Ovary (tissue), 7 donors: ENCODE measurements at regions not wholly inside any gene's neighbourhood (a gene's known extent, or its start where the extent isn't known, plus 50 kb on each side); places are given as distances from the start of the nearest gene placed in this dataset.

ENCODE experiments used
- DNase-seq, 5 donors: peaks; one replicate each; pipeline ENCODE4 v3.0.0-alpha.2; 2019 to 2020
- H3K27ac ChIP-seq, 2 donors: fragments of 200-600 bp; one replicate each; pipeline versions ENCODE4 v1.5.1 to v1.8.0; 2019 to 2022
- H3K27me3 ChIP-seq: fragments of 200-600 bp; one replicate; pipeline ENCODE4 v1.8.0; 2022
- H3K36me3 ChIP-seq: fragments of 200-600 bp; sonication (generic); one replicate; pipeline ENCODE4 v1.5.1; 2019
- H3K4me1 ChIP-seq: one replicate; pipeline ENCODE4 v1.8.1; 2013; ENCODE audit warnings: mild to moderate bottlenecking, moderate library complexity; ENCODE audit not compliant: insufficient read depth
- H3K4me3 ChIP-seq: fragments of 200-600 bp; sonication (generic); one replicate; pipeline ENCODE4 v1.5.1; 2017
- H3K9me3 ChIP-seq, 2 donors: fragments of 200-600 bp in 1 of 2; sonication (generic) in 1 of 2; one replicate each; pipeline versions ENCODE4 v1.5.1 to v1.8.1; 2013 to 2019; ENCODE audit warnings: mild to moderate bottlenecking in 1 of 2, moderate library complexity in 1 of 2
- EP300 ChIP-seq: sonication (generic); formaldehyde crosslinking; IDR thresholded peaks from one replicate; pipeline ENCODE4 v1.6.1; 2017; ENCODE audit warnings: antibody characterized with exemption
- POLR2A ChIP-seq: fragments of 450-650 bp; IDR thresholded peaks from one replicate; pipeline ENCODE4 v1.6.1; 2017; ENCODE audit warnings: antibody characterized with exemption, mild to moderate bottlenecking, moderate library complexity
- WGBS, 3 donors: extraction: QIAGEN DNeasy Blood & Tissue Kit in 1 of 3; methylation state at CpG; one replicate each; pipeline versions ENCODE4 v1.1.5 to v1.1.7; 2013 to 2017; 5-methylcytosine and 5-hydroxymethylcytosine counted together
- intact Hi-C, 4 donors: fragments of 100-400 bp; cut with DNase I; formaldehyde crosslinking; loops; one replicate each; pipeline versions ENCODE4 v1.11.0 to v1.15.1; 2022 to 2023
- TF ChIP-seq, protein P1 (sequence below), 3 donors: fragments of 450-650 bp in 2 of 3; fragments of 200-600 bp in 1 of 3; IDR thresholded peaks; one replicate each; pipeline versions ENCODE4 v1.5.1 to v1.8.0; 2016 to 2022; ENCODE audit warnings: antibody characterized with exemption in 3 of 3, mild to moderate bottlenecking in 1 of 3
- donor health status: DM: no; HTN: no; CAD: no; lungs with moderate emphysema.
- donor health status: DM: no; HTN: no; CAD: no.
- donor health status: Bipolar disorder and iron deficiency.
- donor health status: DM: no; HTN: no; CAD: no.
- donor health status: DM: yes; HTN: yes; CAD: no.

DNA sequence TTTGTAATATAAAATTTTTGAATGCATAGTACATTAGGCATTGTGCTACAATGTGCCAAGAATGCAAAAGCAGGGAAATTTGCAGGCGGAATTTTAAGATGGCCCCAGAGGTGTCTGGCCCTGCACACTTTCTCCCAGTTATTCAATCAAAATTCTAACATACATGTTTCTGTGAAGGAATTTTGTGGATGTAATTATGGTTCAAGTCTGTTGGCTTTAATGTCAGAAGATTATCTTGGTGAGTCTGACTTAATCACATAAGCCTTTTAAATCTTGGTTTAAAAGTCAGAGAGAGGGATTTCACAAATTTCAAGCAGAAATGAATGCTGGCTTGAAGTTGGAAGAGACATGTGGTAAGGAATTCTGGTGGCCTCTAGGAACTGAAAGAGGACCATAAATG, 423.4 kb upstream of the CCDC179 start:
- H3K27ac ChIP-seq: no peak overlapping the region
- H3K27me3 ChIP-seq: no peaks in the 10 kb centered on the region
- TF ChIP-seq, protein P1, sequence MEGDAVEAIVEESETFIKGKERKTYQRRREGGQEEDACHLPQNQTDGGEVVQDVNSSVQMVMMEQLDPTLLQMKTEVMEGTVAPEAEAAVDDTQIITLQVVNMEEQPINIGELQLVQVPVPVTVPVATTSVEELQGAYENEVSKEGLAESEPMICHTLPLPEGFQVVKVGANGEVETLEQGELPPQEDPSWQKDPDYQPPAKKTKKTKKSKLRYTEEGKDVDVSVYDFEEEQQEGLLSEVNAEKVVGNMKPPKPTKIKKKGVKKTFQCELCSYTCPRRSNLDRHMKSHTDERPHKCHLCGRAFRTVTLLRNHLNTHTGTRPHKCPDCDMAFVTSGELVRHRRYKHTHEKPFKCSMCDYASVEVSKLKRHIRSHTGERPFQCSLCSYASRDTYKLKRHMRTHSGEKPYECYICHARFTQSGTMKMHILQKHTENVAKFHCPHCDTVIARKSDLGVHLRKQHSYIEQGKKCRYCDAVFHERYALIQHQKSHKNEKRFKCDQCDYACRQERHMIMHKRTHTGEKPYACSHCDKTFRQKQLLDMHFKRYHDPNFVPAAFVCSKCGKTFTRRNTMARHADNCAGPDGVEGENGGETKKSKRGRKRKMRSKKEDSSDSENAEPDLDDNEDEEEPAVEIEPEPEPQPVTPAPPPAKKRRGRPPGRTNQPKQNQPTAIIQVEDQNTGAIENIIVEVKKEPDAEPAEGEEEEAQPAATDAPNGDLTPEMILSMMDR (IDR thresholded peaks at IDR 0.05): no peak
- TF ChIP-seq POLR2A: no peak
- TF ChIP-seq EP300: no peak
- no peaks in the 10 kb centered on the region for H3K9me3 ChIP-seq
- intact Hi-C loops: no loop called here
- DNase-seq: no peak
- no peaks in the 10 kb centered on the region for H3K36me3 ChIP-seq
- no peak overlapping the region for H3K4me3 ChIP-seq
- H3K4me1 ChIP-seq: no peaks in the 10 kb centered on the region
- WGBS, 3 donors: 86 to 91% (median 88%) methylated on average over 1 of the region's 1 CpG

DNA sequence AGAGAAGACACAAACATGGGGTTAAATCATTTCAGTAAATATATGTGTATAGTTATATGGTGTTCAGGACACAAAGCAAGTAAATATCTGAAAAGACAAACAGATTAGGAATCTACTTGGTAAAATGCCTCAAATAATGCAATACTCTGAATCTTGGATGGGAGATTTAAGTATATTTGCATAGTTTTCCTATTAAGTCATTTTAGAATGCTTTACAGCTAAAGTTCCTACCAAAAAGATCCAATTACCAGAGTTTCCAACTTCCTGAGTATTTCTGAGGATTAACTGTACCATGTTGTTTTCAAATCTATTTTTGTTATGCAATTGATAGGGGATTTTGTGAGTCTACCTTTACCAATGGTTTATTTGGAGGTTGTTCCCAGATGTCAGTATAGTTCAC, 424.4 kb upstream of the CCDC179 start:
- Histone ChIP-seq H3K36me3 (no peaks in the 10 kb centered on the region), H3K4me1 (no peaks in the 10 kb centered on the region), H3K9me3 (no peaks in the 10 kb centered on the region), H3K27ac (no peak overlapping the region), H3K4me3 (no peak overlapping the region), H3K27me3 (no peaks in the 10 kb centered on the region)
- no peak for DNase-seq
- intact Hi-C loops: no loop called here
- TF ChIP-seq, protein P1 (IDR thresholded peaks at IDR 0.05): no peak
- TF ChIP-seq POLR2A (no peak), EP300 (no peak)

DNA sequence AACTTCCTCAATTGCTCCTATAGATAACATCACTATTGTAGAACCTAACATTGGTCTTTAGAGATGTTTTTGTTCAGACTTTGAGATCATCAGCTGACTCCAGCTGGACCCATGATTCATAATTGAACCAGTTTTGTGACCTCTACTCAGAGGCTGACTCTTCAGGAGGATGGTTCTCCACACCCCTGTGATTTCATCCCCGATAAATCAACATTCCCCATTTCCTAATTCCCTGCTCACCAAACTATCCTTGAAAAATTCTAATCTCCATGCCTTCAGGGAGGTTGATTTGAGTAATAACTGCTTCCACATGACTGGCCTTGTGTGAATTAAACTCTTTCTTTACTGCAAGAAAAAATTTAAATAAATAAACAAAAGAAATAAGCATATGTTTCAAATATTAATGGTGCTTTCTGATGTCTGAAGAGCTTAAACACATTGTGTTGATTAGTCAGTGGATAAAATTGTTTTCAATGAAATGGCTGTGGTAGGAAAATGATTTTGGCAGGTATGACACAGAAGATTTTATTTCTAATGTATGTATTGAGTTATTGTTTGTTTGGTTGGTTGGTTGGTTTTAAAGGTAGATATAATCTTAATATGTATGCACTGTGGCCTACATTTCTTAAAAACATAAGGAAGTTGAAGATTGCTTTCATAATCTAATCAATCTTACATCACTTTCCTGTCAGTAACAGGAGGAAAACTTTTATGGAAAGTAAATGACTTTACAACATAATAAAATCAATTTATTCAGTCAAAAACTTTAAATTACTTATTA, 427.9 kb upstream of the CCDC179 start:
- WGBS, 3 donors: 0 to 82% (median 77%) methylated on average over 1 of the region's 1 CpG
- no peaks in the 10 kb centered on the region for H3K36me3 ChIP-seq
- intact Hi-C loops: no loop called here
- H3K9me3 ChIP-seq: no peaks in the 10 kb centered on the region
- no peak overlapping the region for H3K27ac ChIP-seq
- no peak overlapping the region for H3K4me3 ChIP-seq
- no peaks in the 10 kb centered on the region for H3K27me3 ChIP-seq
- H3K4me1 ChIP-seq: no peaks in the 10 kb centered on the region
- DNase-seq: no peak
- TF ChIP-seq POLR2A (no peak), EP300 (no peak)
- TF ChIP-seq, protein P1 (IDR thresholded peaks at IDR 0.05): no peak

DNA sequence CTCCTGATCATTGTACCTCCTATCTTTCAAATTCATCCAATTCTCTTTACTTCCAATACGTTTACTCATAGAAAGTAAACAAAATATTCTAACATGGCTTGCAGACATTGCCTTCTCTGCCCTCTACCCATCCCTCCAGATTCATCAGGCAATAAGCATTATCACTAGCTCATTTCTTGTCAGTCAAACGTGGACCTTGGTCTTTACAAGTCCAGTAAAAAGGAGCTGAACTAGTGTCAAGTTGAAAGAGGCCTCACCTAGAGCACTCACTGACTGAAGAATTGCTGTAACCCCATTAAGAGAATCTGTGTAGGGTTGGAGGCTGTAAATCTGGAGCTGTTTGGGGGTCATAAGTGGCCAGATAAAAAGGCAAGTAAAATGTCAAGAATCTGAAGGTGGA, 435.0 kb upstream of the CCDC179 start:
- Histone ChIP-seq H3K27me3 (no peaks in the 10 kb centered on the region), H3K27ac (no peak overlapping the region), H3K4me1 (no peaks in the 10 kb centered on the region), H3K4me3 (no peak overlapping the region), H3K9me3 (no peaks in the 10 kb centered on the region), H3K36me3 (no peaks in the 10 kb centered on the region)
- WGBS, 3 donors: 51 to 54% (median 52%) methylated on average over 2 of the region's 2 CpGs
- intact Hi-C loops: loop anchor here in 1 of 4 donors (10.0 kb wide), 1 partner anchor 910 kb away; no protein-coding TSS in a partner anchor
- DNase-seq: no peak
- no peak for TF ChIP-seq EP300
- TF ChIP-seq, protein P1 (IDR thresholded peaks at IDR 0.05): no peak
